HG03025 (cell line): ENCODE measurements at regions not wholly inside any gene's neighbourhood (a gene's known extent, or its start where the extent isn't known, plus 50 kb on each side); places are given as distances from the start of the nearest gene placed in this dataset.
"Not testable (repeated sequence)": the region's sequence is repeated elsewhere in the genome, so short reads cannot be mapped to it uniquely, and the experiment has no call there.

ENCODE experiments used
- ATAC-seq: cut with Tn5 transposase; IDR thresholded peaks from one replicate; pipeline ENCODE4 v1.9.1; 2021; ENCODE audit warnings: mild to moderate bottlenecking, moderate library complexity; ENCODE audit not compliant: unreplicated experiment, low FRiP score

DNA sequence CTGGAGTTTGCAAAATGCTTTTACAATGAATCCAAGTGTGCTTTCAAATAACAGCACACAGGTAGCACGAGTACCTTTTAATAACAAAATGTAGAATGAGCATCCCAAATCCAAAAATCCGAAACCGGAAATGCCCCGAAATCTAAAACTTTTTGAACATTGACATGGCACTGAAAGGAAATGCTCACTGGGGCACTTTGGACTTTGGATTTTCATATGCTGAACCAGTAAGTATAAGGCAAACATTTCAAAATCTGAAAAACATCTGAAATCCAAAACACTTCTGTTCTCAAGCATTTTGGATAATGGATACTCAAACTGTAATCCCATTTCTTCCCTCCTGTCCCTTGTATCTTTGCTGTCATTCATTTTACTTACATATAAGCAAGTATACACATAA lies 50.1 kb downstream of the GCNT4 start:
- no peak for ATAC-seq

DNA sequence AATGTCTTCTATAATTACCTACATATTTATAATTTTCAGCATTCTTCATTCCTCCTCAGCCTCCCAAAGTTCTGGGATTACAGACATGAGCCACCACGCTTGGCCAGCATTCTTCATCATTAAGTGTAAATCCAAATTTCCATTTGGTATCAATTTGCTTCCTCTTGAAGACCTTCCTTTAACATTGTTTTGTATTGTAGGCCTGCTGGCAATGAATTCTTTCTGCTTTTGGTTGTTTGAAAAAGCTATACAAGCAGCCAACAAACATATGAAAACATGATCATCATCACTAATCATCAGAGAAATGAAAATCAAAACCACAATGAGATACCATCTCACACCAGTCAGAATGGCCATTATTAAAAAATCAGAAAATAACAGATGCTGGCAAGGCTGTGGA lies 56.4 kb downstream of the GCNT4 start:
- no peak for ATAC-seq

DNA sequence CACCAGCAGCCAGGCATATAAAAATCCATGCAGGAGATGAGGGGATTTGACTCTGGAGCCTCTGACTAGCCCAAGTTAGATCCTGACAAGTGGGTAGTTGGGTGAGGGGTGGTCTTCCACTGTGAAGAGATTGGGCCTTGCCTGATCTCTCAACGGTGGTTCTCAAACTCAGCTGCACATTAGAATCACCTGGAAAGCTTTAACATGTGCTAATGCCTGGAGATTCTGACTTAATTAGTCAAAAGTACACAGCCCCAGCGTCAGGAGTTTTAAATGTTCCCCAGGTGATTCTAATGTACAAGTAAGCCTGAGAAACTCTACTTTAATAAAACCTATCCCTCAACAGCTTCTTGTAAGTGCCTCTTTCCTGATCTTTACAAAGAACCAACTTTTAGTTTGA lies 57.5 kb downstream of the GCNT4 start:
- no peak for ATAC-seq

DNA sequence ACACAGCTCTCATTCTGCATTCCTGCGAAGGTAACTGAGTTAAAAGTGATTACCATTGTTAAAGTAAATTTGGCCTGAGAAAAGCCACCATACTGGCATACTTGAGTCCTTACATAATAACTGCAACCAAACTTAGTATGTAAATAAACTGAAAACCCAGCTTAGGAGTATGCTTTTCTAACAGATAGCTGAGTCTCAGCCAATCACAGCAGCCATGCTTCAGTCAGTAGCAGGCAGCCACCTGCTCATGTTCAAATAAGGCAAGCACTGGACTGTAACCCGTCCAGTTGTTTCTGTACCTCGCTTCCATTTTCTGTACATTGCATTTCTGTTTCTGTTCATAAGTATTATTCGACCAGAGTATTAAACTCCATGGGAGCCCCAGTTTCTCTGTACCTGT lies 58.6 kb downstream of the GCNT4 start:
- no peak for ATAC-seq

DNA sequence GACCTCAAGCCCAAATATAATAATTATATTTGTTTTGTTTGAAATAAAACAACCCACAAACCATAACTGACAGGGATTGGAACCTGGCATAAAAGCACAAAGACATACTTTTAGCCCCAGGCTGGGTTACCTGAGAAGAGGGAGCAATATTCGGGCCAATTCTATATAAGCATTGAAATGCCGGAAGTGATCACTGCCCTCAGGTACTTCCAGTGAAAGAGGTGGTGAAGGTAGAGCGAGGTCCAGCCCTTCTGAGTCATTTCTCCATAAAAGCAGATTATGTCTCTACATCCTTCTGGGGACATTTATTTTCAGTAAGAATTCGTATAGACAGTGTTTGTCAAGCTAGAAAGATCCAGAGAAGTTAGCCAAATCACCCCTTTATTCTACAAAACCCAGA lies 59.6 kb downstream of the GCNT4 start:
- no peak for ATAC-seq

DNA sequence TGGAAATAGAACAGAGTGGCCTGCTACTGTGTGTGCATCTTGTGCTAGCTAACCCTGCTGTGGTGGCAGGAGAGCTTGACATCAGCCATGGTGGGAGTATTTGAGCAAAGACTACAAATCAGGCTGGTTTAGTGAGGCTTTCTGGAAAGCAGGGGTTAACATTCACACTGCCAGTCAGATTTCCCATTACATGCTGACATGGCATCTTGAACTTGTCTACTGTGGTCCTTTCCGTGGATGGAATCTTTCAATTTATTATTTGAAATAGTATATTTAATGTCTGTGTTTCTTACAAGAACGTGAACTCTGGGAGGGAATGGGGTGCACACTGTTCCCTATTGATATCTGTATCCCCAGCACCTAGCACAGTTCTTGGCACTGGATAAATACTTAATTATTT lies 60.8 kb downstream of the GCNT4 start:
- no peak for ATAC-seq

DNA sequence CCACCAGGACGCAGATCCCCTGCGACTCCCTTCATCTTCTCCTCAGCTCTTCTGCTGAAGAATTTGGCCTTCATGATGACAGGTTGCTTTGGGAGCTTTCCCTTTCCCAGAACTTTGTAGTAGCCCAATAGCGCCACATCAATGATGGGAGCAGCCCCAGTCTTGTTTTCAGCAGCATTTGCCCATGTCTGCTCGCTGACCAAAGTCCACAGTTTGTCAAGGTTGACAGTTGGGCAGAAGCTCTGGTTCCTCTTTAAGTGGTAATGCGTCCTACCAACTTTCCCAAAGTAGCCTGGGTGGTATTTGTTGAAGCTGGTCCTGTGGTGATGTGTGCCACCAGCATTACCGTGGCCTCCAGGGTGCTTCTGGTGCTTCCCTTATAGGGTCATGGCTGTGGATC lies 62.2 kb downstream of the GCNT4 start:
- no peak for ATAC-seq

DNA sequence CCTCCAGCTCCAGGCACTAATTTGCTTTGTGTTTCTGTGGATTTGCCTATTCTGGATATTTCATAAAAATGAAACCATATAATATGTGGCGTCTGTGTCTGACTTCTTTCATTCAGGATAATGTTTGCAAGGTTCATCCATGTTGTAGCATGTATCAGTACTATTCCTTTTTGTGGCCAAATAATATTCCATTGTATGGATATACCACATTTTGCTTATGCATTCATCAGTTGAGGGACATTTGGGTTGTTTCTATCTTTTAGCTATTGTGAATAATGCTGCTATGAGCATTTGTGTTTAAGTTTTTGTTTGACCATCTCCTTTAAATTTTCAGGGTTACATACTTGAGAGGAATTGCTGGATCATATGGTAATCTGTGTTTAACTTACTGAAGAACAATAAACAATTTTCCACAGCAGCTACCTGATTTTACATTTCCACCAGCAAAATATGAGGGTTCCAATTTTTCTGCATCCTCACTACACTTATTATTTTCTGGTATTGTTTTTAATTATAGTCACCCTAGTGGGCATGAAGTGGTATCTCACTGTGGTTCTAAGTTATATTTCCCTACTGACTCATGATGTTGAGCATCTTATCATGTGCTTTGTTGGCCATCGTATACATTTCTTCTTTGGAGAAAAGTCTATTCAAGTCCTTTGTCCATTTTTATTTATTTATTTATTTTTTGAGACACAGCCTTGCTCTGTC lies 63.9 kb downstream of the GCNT4 start:
- no peak for ATAC-seq

DNA sequence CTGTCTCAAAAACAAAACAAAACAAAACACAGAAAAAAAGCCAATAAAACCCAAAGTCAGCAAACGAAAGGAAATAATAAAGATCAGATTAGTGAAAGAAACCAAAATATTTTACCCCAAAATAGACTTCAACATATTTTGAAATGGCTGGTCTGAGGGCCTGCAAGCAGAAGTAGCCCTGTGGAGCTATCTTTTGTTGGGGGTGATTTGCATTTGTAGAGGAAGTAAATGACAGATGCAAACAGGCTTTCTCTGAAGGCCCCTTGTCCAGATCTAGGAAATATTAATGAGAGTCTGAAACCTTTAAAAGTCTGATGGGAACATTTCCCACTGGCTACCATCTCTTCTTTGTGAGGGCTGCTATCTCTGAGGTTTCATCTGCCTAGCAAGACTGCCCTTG lies 74.0 kb downstream of the GCNT4 start:
- ATAC-seq: no peak

DNA sequence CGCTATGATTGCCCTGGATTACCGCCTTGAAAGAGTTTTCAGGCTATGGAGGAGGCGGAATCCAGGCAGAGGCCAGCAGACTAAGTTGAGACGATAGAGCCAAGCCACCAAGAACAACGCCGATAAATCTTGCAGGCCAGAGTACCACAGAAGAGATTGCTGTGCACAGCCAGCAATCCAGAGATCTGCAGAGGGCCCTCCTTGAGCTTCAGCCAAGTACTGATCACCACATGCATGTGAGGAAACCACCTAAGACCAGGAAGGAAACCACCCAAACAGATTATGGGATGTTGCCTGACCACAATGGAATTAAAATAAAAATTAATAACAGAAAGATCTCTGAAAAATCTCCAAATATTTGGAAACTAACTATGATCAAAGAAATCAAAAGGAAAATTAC lies 74.9 kb downstream of the GCNT4 start:
- no peak for ATAC-seq

DNA sequence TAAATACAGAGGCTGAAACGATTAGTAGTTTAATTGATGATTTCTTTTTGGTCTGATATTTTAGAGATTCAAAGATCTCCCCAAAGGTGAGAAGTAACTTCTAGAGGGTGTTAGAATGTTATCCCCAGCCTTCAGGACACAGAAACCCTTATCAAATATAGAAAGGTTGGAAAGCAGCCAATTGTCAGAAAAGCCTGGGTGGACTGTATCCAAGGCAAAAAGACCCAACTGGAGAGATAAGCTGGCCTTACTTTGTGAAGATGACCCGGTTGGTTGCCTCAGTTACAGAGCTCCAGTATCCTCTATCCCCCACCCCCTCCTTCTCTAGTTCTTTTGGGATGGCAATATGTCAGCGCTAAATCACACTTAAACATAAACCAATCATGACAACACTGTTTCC lies 75.7 kb downstream of the GCNT4 start:
- ATAC-seq: no peak

DNA sequence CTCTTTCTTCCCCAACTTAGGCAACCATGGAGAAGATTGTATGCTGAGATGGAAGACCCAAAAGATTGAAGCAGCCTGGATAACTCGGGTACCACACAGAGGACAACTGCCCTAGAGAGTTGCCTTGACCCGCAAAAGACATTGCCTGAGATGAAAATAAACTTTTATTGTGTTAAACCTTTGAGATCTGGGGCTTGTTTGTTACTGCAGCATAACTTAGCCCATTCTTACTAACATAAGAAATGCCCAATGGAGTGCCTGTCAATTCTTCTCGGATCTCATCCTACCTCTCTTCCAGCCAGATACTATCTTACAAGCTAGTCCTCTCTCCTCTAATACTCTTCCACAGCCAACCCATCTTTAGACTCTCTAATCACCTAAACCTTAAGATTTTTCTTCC lies 76.8 kb downstream of the GCNT4 start:
- ATAC-seq: no peak

DNA sequence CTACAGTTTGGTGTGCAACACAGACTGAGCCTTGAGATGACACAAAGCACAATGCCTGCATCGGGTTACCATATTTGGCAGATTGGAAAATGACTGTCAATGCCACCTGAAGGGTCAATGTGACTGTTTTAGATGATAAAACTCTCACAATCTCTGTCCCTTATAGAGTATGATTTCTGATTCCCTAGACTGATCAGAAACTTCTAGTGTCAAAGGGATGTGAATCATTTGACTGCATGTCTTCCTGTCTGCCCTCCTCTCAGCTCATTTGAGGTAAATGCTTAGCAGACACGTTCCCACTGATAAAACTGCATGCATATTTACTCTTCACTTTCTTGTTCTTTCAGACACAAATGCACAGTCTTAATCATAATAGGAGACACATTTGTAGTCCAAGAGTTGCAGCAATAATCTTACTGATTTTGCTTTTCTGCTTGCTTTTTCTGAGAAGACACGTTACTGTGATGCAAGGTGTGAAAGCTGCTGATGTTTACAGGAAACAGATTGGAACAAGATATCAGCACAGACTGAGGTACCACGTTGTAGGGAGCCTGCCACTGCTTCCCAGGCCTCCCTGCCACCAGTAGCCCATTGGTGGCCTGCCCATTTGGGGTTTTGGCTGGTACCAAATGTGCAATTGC lies 77.8 kb downstream of the GCNT4 start:
- ATAC-seq: no peak

DNA sequence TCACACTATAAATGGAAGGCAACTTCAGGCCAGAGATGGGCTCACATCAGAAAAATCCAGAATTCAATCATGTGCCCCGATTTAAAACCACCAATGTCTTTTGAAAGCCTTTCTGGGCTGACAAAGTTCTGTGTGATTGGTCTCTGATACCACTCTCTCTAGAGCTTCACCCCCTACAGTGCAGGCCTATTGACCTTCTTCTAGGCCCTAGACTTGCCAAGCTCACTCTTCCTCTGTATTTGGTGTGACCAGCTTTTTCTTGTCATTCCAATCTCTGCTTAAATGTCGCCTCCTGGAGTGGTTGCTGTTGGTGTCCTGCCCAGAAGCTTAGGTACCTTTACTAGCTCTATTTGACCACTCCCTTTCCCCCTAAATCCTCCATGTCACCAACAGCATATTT lies 78.7 kb downstream of the GCNT4 start:
- ATAC-seq: no peak

DNA sequence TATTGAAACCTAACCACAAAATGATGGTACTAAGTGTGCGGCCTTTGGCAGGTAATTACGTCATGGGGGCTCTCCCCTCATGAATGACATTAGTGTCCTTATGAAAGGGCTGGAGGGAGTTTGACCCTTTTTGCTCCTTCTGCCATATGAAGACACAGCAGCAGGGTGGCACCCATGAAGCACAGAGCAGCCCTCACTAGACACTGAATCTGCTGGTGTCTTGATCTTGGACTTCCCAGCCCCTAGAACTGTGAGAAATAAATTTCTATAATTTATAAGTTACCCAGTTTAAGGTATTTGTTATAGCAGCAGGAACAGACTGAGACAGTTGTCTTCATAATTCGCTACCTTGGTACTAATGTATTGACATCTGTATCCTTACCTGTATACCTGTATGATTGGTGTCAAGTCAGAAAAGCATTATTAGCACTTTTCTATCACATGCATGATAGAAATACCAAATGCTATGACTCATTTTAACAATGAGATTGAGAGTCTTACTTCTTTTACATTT lies 80.4 kb downstream of the GCNT4 start:
- ATAC-seq: no peak

DNA sequence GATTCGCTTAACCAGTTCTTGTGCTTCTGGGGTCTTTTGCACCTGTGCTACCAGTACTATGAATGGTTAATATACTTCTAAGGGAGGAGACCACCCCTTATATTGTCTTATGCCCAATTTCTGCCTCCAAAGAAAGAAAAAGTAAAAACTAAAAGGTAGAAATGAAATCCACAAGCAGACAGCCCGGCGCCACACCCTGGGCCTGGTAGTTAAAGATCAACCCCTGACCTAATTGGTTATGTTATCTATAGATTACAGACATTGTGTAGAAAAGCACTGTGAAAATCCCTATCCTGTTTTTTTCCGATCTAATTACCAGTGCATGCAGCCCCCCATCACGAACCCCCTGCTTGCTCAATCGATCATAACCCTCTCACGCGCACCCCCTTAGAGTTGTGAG lies 81.5 kb downstream of the GCNT4 start:
- not testable (repeated sequence) for ATAC-seq

DNA sequence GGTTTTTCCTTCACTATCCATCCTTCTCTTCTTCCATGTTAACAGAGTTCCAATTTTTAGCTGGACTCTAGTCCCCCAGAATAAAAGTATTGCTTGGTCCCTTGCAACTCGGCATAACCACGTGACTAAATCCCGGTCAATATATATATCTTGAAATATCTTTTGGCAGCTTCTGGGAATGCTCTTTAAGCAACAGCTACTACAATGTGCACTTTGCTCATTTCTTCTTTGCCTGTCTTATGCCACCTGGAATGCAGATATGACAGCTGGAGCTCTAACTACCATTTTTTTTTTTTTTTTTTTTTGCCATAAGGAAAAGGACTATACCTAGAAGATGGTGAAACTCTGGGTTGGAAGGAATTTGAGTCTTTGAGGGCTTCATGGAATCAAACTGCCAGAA lies 82.6 kb downstream of the GCNT4 start:
- no peak for ATAC-seq

DNA sequence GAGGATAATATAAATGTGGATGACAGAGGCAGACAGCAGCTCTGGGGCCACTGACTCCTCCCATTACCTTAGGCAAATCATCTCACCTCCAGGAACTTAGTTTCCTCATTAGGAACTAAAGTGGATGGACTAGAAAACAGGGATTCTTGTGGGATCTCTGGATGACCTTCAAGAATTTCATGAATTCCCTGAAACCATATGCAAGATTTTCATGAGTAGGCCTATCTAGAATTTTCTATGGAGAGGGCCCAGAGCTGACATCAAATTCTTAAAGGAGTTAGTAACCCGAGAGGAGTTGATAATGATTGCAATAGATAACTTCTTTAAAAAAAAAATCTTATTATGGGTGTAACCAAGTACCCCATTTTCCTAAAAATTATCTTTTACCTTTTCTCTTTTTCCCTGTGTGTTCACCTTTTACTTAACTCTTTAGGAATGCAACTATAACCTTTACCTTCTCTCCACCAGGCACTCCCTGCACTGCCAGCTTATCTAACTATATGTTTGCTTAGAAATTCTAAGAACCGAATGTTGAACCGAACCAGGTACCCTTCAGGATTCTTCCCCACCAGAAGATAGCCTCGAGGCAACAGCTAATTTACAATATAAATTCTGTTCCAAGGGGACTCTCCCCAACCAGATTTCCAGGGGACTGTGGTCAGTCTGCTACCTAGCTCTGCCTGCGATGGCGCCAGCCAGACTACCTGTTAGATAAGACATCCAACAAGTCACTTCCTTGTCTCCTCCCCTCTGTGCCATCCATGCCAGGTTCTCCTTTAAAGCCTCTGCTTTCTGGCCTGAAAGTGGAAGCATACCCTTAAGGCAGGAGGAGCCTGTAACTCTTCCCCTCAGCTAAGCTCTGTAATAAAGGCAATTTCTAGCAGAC lies 86.0 kb downstream of the GCNT4 start:
- ATAC-seq: no peak

DNA sequence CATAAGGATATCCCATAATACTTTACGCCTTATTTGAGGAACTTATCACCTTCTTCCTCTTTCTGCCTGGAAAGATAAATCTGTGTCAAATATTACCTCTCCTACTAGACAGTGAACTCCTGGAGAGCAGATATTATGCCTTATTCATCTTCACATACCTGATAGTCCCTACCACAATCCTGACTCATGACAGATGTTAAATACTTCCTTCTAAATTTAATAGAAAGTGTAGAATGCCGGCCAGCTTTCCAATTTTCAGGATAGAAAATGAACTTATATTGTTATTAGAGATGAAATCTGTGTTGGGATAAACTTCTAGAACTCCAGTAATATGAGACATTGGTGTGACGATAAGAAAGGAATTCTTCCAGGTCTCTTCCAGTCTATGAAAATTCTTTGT lies 89.0 kb downstream of the GCNT4 start:
- no peak for ATAC-seq

DNA sequence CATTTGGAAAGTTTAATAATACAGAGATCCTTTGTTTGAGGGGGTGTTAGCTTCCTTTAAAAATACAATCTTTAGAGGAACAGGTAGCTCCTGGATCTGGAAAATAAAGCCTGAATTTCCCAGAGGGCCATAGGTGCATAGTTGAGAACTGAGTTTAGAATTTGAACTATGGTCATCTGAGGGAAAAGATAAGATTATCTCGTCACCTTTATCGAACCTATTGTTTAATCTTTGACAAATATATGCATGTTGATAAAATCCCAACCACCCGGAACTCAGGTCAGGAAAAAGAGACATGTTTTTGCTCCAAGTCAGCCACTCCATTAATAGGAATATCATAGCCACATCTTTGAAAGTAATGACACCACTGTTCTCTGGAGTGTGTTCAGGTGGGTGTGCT lies 91.7 kb upstream of the FAM169A start:
- no peak for ATAC-seq

DNA sequence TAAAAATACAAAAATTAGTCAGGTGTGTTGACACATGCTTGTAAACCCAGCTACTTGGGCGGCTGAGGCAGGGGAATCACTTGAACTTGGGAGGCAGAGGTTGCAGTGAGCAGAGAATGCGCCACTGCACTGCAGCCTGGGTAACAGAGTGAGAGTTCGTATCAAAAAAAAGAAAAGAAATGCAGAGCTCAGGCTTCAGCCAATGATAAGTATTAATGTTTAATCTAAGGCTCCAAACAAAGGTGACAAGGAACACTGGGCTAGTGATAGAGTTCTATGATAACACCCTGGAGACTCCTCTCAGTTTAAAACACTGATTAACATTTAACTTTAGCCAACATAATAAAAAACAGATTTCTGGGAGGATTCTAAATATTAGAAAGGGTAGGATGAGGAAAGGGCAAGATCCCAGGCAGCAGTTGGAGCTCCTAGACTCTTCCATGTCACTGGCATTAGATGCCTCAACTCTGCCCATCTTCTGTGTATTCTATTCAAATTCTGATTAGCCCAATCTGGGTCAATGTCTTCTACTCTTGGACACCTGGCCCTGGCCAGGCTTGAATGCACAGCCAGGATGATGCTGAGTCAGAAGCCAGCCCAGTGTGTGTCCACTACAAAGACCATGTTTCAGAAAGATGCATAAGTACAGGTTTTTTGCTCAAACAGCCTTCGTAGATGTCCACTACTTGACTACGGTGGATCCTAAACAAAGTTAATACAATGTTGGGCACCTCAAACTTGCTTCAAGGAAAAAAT lies 91.0 kb upstream of the FAM169A start:
- no peak for ATAC-seq
